Ishikawa (cell line): ENCODE measurements at regions not wholly inside any gene's neighbourhood (a gene's known extent, or its start where the extent isn't known, plus 50 kb on each side); places are given as distances from the start of the nearest gene placed in this dataset.

Source experiments
- EP300 ChIP-seq: IDR thresholded peaks from 2 replicates; pipeline ENCODE4 v1.6.1; 2012; ENCODE audit warnings: borderline replicate concordance
- RAD21 ChIP-seq: IDR thresholded peaks from 2 replicates; pipeline ENCODE4 v1.6.1; 2012; ENCODE audit warnings: low read depth
- TAF1 ChIP-seq: IDR thresholded peaks from 2 replicates; pipeline ENCODE4 v1.6.1; 2012; ENCODE audit warnings: low read depth, mild to moderate bottlenecking
- TCF12 ChIP-seq: IDR thresholded peaks from 2 replicates; pipeline ENCODE4 v1.6.1; 2012; ENCODE audit warnings: low read depth
- YY1 ChIP-seq: IDR thresholded peaks from 2 replicates; pipeline ENCODE4 v1.6.1; 2012; ENCODE audit warnings: low read depth
- TF ChIP-seq, protein P1 (sequence below): IDR thresholded peaks from 2 replicates; pipeline ENCODE4 v1.6.1; 2012; ENCODE audit warnings: low read depth, mild to moderate bottlenecking
- TF ChIP-seq, protein P2 (sequence below): IDR thresholded peaks from 2 replicates; pipeline ENCODE4 v1.6.1; 2012

DNA sequence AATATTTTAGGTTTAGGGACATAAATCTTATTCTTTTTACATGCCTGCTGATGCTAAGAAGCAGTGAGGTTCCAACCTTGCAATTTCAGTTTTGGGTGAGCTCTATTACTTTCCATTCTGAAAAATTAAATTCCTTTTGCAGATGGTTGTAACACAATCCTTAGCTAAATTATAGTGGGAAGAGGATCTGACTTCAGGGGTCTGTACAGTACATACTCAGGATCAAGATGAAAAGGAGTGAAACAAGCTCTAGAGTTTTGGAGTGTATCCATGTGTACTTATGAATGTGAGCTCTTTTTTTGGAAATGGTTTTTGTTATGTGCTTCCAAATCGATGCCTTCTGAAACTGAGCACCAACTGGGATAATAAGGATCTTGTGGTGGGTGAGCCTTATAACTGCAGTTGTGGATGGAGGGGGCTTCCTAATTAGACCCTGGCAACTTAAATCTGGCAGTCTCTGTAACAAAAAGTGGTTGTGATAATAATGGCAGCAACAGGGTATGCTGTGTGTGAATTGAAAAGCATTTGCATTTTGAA lies 218.8 kb upstream of the MAP3K7 start:
- no peak for TF ChIP-seq TAF1
- TF ChIP-seq, protein P1, sequence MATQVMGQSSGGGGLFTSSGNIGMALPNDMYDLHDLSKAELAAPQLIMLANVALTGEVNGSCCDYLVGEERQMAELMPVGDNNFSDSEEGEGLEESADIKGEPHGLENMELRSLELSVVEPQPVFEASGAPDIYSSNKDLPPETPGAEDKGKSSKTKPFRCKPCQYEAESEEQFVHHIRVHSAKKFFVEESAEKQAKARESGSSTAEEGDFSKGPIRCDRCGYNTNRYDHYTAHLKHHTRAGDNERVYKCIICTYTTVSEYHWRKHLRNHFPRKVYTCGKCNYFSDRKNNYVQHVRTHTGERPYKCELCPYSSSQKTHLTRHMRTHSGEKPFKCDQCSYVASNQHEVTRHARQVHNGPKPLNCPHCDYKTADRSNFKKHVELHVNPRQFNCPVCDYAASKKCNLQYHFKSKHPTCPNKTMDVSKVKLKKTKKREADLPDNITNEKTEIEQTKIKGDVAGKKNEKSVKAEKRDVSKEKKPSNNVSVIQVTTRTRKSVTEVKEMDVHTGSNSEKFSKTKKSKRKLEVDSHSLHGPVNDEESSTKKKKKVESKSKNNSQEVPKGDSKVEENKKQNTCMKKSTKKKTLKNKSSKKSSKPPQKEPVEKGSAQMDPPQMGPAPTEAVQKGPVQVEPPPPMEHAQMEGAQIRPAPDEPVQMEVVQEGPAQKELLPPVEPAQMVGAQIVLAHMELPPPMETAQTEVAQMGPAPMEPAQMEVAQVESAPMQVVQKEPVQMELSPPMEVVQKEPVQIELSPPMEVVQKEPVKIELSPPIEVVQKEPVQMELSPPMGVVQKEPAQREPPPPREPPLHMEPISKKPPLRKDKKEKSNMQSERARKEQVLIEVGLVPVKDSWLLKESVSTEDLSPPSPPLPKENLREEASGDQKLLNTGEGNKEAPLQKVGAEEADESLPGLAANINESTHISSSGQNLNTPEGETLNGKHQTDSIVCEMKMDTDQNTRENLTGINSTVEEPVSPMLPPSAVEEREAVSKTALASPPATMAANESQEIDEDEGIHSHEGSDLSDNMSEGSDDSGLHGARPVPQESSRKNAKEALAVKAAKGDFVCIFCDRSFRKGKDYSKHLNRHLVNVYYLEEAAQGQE: no peak
- TF ChIP-seq, protein P2, sequence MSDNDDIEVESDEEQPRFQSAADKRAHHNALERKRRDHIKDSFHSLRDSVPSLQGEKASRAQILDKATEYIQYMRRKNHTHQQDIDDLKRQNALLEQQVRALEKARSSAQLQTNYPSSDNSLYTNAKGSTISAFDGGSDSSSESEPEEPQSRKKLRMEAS: no peak
- no peak for TF ChIP-seq TCF12
- TF ChIP-seq EP300: no peak
- no peak for TF ChIP-seq RAD21
- TF ChIP-seq YY1: no peak
